Mesothelial cell of epicardium (in vitro differentiated cells): ENCODE measurements at regions not wholly inside any gene's neighbourhood (a gene's known extent, or its start where the extent isn't known, plus 50 kb on each side); places are given as distances from the start of the nearest gene placed in this dataset.
"Not testable (repeated sequence)": the region's sequence is repeated elsewhere in the genome, so short reads cannot be mapped to it uniquely, and the experiment has no call there.

Experiments
- DNase-seq, 2 experiments: peaks; one replicate each; pipeline ENCODE4 v3.0.0; 2021; ENCODE audit warnings: low spot score in 2 of 2; ENCODE audit not compliant: unreplicated experiment in 2 of 2
- H3K27ac Mint-ChIP-seq: 2 replicates; pipeline ENCODE4 v1.8.0; 2021; ENCODE audit warnings: mixed read lengths
- H3K27me3 Mint-ChIP-seq: 2 replicates; pipeline ENCODE4 v1.8.0; 2021; ENCODE audit warnings: low read depth, mixed read lengths
- H3K36me3 Mint-ChIP-seq: 2 replicates; pipeline ENCODE4 v1.8.0; 2021; ENCODE audit warnings: mixed read lengths
- H3K4me1 Mint-ChIP-seq: 2 replicates; pipeline ENCODE4 v1.8.0; 2021; ENCODE audit warnings: mixed read lengths
- H3K4me3 Mint-ChIP-seq: 2 replicates; pipeline ENCODE4 v1.8.0; 2021; ENCODE audit warnings: mild to moderate bottlenecking, moderate library complexity, mixed read lengths
- H3K9me3 Mint-ChIP-seq: 2 replicates; pipeline ENCODE4 v1.8.0; 2021; ENCODE audit warnings: mixed read lengths

DNA sequence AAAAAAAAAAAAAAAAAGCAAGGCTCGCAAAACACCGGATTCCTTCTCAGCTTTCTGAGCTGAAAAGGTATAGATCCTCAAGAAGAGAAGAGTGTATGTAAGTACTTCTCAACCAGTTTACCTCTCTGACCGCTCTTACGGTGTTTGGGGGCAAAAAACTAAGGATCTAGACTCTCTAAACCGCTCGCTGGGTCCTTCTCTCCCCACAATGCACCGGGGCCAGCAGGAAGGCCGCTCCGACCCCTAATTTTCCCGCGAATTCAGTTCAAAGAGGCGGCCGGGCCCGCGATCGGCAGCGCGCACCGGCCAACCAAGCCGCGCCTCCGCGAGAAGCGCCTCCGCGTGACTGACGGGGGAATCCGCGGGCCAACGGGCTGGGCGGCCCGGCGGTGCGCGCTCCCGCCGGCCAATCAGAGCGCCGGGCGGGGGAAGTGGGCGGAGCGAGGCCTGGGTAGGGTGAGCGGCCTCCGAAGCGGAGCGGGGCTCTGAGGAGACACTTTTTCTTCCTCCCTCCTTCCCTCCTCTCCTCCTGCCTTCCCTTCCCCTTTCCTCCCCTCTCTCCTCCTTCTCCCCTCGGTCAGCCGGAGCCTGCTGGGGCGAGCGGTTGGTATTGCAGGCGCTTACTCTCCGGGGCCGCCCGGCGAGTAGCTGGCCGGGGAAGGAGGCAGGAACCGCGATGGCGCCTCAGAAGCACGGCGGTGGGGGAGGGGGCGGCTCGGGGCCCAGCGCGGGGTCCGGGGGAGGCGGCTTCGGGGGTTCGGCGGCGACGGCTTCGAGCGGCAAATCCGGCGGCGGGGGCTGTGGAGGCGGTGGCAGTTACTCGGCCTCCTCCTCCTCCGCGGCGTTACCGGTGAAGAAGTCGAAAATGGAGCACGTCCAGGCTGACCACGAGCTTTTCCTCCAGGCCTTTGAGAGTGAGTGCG, 93.0 kb downstream of the CRLF3 start:
- H3K27ac Mint-ChIP-seq: peak overlapping the region; percentile 99
- H3K27me3 Mint-ChIP-seq, H3K9me3 Mint-ChIP-seq: not testable (repeated sequence)

DNA sequence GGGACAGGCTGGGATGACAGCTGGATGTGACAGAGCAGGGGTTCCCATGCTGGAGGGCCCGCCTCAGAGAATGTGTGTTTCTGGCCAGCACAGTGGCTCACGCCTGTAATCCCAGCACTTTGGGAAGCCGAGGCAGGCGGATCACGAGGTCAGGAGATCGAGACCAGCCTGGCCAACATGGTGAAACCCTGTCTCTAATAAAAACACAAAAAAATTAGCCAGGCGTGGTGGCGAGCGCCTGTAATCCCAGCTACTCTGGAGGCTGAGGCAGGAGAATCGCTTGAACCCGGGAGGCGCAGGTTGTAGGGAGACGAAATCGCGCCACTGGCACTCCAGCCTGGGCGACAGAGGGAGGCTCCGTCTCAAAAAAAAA, 93.7 kb downstream of the CRLF3 start:
- DNase-seq, H3K36me3 Mint-ChIP-seq, H3K27me3 Mint-ChIP-seq, H3K9me3 Mint-ChIP-seq: not testable (repeated sequence)
- Mint-ChIP-seq H3K4me1 (peaks cover 16% of the 10 kb centered on the region), H3K4me3 (peak overlapping the region; percentile 96), H3K27ac (peak overlapping the region; percentile 79)

More for the DNA sequence above, 93.0 kb downstream of the CRLF3 start:
- Mint-ChIP-seq H3K4me1 (peaks cover 16% of the 10 kb centered on the region), H3K4me3 (peak overlapping the region; percentile 96)
- DNase-seq: peak; percentile 73 to 88
- H3K36me3 Mint-ChIP-seq: not testable (repeated sequence)

GRCh38 chr17:30730171-30730836, 94.2 kb downstream of the CRLF3 start:
- DNase-seq: peak in 1 of 2 experiments; percentile 30
- H3K9me3 Mint-ChIP-seq, H3K27me3 Mint-ChIP-seq, H3K36me3 Mint-ChIP-seq: not testable (repeated sequence)
- H3K4me1 Mint-ChIP-seq: peaks cover 14% of the 10 kb centered on the region
- peak overlapping the region; percentile 79 for H3K27ac Mint-ChIP-seq
- peak overlapping the region; percentile 96 for H3K4me3 Mint-ChIP-seq

GRCh38 chr17:30729471-30730170, 94.9 kb downstream of the CRLF3 start:
- H3K27me3 Mint-ChIP-seq, H3K9me3 Mint-ChIP-seq, H3K36me3 Mint-ChIP-seq: not testable (repeated sequence)
- Mint-ChIP-seq H3K4me1 (peaks cover 15% of the 10 kb centered on the region), H3K27ac (peak overlapping the region; percentile 60), H3K4me3 (peak overlapping the region; percentile 96)
- DNase-seq: peak in 1 of 2 experiments; percentile 33

DNA sequence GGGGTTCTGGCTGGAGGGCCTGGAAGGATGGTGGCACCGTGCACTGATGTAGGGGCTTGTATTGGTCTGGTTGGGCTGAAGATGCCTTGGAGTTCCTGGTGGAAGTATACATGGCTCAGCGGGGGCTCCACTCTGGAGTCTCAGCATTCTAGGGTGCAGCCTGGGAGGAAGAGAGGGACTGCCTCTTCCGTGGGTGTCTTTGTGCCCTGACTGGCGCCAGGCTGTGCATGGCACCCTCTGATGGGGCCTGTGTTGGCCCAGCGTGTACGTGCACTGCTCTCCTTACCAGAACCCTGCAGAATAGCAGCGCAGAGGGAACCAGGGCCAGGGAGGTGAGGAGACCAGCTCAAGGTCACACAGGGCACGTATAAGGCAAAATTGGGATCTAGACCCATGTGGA, 97.0 kb downstream of the CRLF3 start:
- not testable (repeated sequence) for H3K27me3 Mint-ChIP-seq, H3K4me1 Mint-ChIP-seq, H3K4me3 Mint-ChIP-seq, H3K36me3 Mint-ChIP-seq, H3K9me3 Mint-ChIP-seq
- peak overlapping the region; percentile 39 for H3K27ac Mint-ChIP-seq
- DNase-seq: peak in 1 of 2 experiments; percentile 29

DNA sequence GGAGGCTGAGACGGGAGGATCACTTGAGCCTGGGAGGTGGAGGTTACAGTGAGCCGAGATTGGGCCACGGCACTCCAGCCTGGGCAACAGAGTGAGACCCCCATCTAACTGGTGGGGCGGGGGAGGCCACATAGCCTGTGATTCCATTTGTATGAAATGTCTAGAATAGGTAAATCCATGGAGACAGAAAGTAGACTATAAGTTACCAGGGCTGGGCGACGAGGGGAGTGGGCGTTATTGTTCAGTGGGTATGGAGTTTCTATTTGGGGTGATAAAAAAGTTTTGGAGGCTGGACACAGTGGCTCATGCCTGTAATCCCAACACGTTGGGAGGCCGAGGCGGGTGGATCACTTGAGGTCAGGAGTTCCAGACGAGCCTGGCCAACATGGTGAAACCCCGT, 97.8 kb downstream of the CRLF3 start:
- not testable (repeated sequence) for DNase-seq, H3K4me3 Mint-ChIP-seq, H3K4me1 Mint-ChIP-seq, H3K36me3 Mint-ChIP-seq, H3K27ac Mint-ChIP-seq, H3K9me3 Mint-ChIP-seq, H3K27me3 Mint-ChIP-seq

- not testable (repeated sequence) for H3K4me1 Mint-ChIP-seq, H3K4me3 Mint-ChIP-seq, H3K9me3 Mint-ChIP-seq, H3K27me3 Mint-ChIP-seq, H3K27ac Mint-ChIP-seq, H3K36me3 Mint-ChIP-seq
- DNase-seq: peak in 1 of 2 experiments; percentile 33
These were observed 98.2 kb downstream of the CRLF3 start for GRCh38 chr17:30726310-30726709.

GRCh38 chr17:30724034-30724650, 100.3 kb downstream of the CRLF3 start:
- DNase-seq: peak in 1 of 2 experiments; percentile 28
- H3K27ac Mint-ChIP-seq, H3K4me1 Mint-ChIP-seq, H3K4me3 Mint-ChIP-seq, H3K9me3 Mint-ChIP-seq, H3K36me3 Mint-ChIP-seq, H3K27me3 Mint-ChIP-seq: not testable (repeated sequence)

DNA sequence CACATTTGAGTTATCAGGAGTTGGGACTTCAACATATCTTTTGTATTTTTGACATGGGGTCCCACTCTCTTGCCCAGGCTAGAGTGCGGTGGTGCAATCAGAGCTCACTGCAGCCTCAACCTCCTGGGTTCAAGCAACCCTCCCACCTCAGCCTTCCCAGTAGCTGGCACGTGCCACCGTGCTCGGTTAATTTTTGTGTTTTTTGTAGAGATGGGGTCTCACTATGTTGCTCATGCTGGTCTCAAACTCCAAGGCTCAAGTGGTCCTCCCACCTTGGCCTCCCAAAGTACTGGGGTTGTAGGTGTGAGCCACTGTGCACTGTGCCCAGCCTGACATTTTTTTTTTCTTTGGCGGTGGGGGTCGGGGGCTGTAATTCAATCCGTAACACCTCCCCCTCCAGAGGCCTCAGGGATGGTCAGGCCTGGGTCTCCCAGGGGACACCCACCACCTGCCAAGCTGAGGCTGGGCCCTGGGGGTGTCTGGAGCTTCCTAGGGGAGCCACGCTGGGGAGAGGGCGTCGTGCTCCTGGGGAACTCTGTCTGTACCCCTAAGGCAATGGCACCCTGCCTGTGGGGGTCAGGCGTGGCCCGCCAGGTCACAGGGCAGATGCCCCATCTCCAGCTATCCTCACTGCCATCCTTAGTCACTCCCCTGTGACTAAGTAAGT, 102.2 kb downstream of the CRLF3 start:
- H3K36me3 Mint-ChIP-seq: peaks cover 16% of the 10 kb centered on the region
- H3K27me3 Mint-ChIP-seq, H3K4me1 Mint-ChIP-seq, H3K9me3 Mint-ChIP-seq, H3K27ac Mint-ChIP-seq, H3K4me3 Mint-ChIP-seq: not testable (repeated sequence)
- DNase-seq: peak in 1 of 2 experiments; percentile 20

GRCh38 chr17:30720971-30721370, 103.5 kb downstream of the CRLF3 start:
- H3K9me3 Mint-ChIP-seq, H3K4me1 Mint-ChIP-seq, H3K27ac Mint-ChIP-seq, H3K4me3 Mint-ChIP-seq, H3K27me3 Mint-ChIP-seq: not testable (repeated sequence)
- peaks cover 16% of the 10 kb centered on the region for H3K36me3 Mint-ChIP-seq
- DNase-seq: peak in 1 of 2 experiments; percentile 3
